ENCODE measurements at regions not wholly inside any gene's neighbourhood (a gene's known extent, or its start where the extent isn't known, plus 50 kb on each side); places are given as distances from the start of the nearest gene placed in this dataset.

DNA sequence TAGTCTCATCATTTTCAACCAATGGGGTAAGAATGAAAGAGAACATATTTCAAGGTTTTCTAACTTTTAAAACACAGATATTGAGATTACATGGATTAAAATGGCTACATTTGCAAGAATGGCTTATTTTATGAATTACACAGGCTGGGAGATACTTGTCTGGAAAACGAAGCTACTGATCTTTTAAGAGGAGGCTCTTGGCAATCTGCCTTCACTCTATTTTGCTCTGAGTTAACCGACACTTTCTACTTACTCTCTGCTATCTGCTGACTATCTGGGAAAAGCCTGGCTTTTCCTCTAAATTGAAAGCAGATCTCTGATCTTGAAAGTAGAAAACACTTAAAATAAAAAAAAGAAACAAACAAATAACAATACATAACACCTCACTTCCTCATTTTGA is 325.4 kb upstream of the LINC00305 start:
- FAIRE-seq = no peak

More for the DNA sequence above, 325.4 kb upstream of the LINC00305 start:
- no peak for TF ChIP-seq SMARCA5 (IDR thresholded peaks at IDR 0.05)
- TF ChIP-seq ZNF644 (tag; IDR thresholded peaks at IDR 0.05; ENCODE audit: low read depth) = no peak
- TF ChIP-seq RBM17 (IDR thresholded peaks at IDR 0.05; ENCODE audit: borderline replicate concordance, low read depth, low read length) = no peak
- no peak for TF ChIP-seq NR2F6 (CRISPR knock-in tag; IDR thresholded peaks at IDR 0.05)
- no peak for TF ChIP-seq ZNF408 (CRISPR knock-in tag; IDR thresholded peaks at IDR 0.05; ENCODE audit: low read depth)
- TF ChIP-seq RAD21 (CRISPR knock-in tag; conservative IDR thresholded peaks at IDR 0.05 in 1 of 2, IDR thresholded peaks at IDR 0.05 in 1 of 2) = no peak
- no peak for TF ChIP-seq BRD4 (IDR thresholded peaks at IDR 0.05)
- TF ChIP-seq ZNF133 (CRISPR knock-in tag; IDR thresholded peaks at IDR 0.05) = no peak
- TF ChIP-seq TAF15 (IDR thresholded peaks at IDR 0.05; ENCODE audit: low read depth, low read length) = no peak
- TF ChIP-seq, protein P1, sequence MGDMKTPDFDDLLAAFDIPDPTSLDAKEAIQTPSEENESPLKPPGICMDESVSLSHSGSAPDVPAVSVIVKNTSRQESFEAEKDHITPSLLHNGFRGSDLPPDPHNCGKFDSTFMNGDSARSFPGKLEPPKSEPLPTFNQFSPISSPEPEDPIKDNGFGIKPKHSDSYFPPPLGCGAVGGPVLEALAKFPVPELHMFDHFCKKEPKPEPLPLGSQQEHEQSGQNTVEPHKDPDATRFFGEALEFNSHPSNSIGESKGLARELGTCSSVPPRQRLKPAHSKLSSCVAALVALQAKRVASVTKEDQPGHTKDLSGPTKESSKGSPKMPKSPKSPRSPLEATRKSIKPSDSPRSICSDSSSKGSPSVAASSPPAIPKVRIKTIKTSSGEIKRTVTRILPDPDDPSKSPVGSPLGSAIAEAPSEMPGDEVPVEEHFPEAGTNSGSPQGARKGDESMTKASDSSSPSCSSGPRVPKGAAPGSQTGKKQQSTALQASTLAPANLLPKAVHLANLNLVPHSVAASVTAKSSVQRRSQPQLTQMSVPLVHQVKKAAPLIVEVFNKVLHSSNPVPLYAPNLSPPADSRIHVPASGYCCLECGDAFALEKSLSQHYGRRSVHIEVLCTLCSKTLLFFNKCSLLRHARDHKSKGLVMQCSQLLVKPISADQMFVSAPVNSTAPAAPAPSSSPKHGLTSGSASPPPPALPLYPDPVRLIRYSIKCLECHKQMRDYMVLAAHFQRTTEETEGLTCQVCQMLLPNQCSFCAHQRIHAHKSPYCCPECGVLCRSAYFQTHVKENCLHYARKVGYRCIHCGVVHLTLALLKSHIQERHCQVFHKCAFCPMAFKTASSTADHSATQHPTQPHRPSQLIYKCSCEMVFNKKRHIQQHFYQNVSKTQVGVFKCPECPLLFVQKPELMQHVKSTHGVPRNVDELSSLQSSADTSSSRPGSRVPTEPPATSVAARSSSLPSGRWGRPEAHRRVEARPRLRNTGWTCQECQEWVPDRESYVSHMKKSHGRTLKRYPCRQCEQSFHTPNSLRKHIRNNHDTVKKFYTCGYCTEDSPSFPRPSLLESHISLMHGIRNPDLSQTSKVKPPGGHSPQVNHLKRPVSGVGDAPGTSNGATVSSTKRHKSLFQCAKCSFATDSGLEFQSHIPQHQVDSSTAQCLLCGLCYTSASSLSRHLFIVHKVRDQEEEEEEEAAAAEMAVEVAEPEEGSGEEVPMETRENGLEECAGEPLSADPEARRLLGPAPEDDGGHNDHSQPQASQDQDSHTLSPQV (IDR thresholded peaks at IDR 0.05) = no peak
- no peak for TF ChIP-seq HMG20B (CRISPR knock-in tag; IDR thresholded peaks at IDR 0.05)
- no peak for TF ChIP-seq RBM25 (IDR thresholded peaks at IDR 0.05; ENCODE audit: low read depth, low read length, severe bottlenecking)
- DNase-seq (ENCODE audit: extremely low read depth in 1 of 4, low spot score in 3 of 4) (no peak), ATAC-seq (no peak)
- in situ Hi-C loops (cut with MboI) = no loop called here
- WGBS (ENCODE audit: insufficient coverage, low coverage, missing lambda C conversion rate) = 0% methylated on average over 2 of the region's 2 CpGs
- intact Hi-C loops (cut with micrococcal nuclease) = no loop called here
- Histone ChIP-seq H3K9ac (ENCODE audit: insufficient read depth in 1 of 2, low read depth in 2 of 2, low read length in 2 of 2) (no peak overlapping the region), H2AFZ (ENCODE audit: low read depth, low read length) (no peak overlapping the region), H3K4me3 (no peak overlapping the region), H3K36me3 (ENCODE audit: control insufficient read depth, insufficient read depth, low read length) (no peaks in the 10 kb centered on the region), H3K9me1 (ENCODE audit: control insufficient read depth, insufficient read depth, low read length) (no peaks in the 10 kb centered on the region), H3K4me2 (ENCODE audit: insufficient read depth, low read length) (no peak overlapping the region), H3K9me3 (replicated peaks; ENCODE audit: control insufficient read depth, insufficient read depth, low read depth, low read length) (no peaks in the 10 kb centered on the region), H3K27me3 (ENCODE audit: control insufficient read depth in 2 of 2, insufficient read depth in 2 of 2, low read length in 2 of 2) (no peaks in the 10 kb centered on the region), H3K79me2 (ENCODE audit: control insufficient read depth, insufficient read depth, low read length) (no peaks in the 10 kb centered on the region), H3K4me1 (replicated peaks in 1 of 2; ENCODE audit: control insufficient read depth in 2 of 2, insufficient read depth in 2 of 2, low read length in 2 of 2) (no peaks in the 10 kb centered on the region), H4K20me1 (replicated peaks; ENCODE audit: control insufficient read depth, insufficient read depth, low read length) (no peaks in the 10 kb centered on the region), H3K27ac (ENCODE audit: extremely low read depth, low read depth, low read length) (no peak overlapping the region)
- ChIA-PET POLR2A (no interaction called here), CTCF (ENCODE audit: low intra/inter-chr PET ratio) (no interaction called here)
- no TSS peak for BruUV-seq (replicated peaks)

Data from K562 (cell line).